NOMO-1 treated with DMSO at 0.1 percent for 48 hours (cell line): ENCODE measurements at regions not wholly inside any gene's neighbourhood (a gene's known extent, or its start where the extent isn't known, plus 50 kb on each side); places are given as distances from the start of the nearest gene placed in this dataset.

Experiments used
- DNase-seq: peaks from one replicate; lab custom pipeline; 2025; ENCODE audit not compliant: unreplicated experiment; lab: John Stamatoyannopoulos, UW

GRCh38 chr20:53838311-53838868 lies 232.0 kb downstream of the BCAS1 start:
- no peak for DNase-seq

DNA sequence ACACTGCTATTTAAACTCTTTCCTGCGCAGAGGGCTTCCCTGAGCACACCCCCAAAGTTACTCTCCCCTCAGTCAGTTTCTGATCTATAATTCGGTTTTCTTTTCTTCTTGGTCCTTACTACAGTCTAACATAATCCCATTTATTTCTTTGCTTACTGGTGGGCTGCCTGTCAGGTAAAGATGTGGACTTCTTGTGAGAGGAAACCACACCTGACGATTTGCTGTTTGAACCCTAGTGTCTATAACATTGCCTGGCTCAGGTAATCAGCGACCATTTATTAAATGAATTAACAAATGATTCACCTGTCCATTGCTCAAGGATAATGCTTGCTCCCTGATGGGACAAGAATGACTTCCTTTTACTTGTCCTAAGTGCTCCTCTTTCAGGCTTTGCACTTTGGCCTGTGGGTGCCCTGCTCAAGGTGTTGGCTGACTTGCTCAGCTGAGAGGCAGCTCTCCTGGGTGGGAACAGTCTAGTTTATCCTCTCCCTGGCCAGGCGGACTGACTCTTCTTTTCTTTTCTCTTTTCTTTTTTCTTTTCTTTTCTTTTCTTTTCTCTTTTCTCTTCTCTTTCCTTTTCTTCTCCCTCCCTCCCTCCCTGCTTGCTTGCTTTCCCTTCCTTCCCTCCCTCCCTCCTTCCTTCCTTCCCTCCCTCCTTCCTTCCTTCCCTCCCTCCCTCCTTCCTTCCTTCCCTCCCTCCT lies 233.1 kb downstream of the BCAS1 start:
- DNase-seq, result no peak

- DNase-seq, result no peak
These were observed 235.6 kb downstream of the BCAS1 start for GRCh38 chr20:53834749-53835148.

- DNase-seq, result peak; percentile 24
These were observed 236.3 kb downstream of the BCAS1 start for GRCh38 chr20:53834062-53834442.

DNA sequence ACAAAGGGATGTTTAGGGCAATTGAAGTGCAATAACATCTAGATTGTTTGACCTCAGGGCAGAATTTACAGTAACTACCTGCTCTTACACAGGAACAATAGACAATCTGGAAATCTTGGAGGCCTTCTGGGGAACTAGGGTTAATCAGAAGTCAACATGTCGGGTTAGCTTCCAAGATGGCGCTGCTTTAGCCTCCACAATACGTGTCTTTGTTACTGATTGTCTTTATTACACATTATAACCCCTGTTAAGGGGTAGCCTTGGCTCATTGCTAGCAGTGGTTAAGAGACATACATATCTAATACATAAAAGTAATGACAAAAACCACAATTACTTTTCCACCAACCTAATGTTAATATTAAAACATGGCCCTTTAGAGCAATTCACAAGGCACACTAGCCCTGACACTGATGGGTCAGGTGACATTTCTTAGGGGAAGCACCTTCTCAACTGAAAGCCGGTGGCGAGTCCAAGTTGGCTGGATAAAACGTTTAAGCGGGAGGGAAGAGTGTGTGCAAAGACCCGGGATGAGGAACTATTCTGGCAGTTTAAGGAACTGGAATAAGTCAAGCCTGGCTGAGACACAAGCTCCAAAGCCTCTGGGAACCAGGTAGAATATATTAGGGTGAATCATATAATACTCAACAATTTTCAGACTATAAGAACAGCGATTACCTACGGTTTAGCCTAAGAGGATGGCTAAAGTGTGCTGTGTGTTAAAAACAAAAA lies 236.9 kb downstream of the BCAS1 start:
- peak; percentile 15 for DNase-seq

DNA sequence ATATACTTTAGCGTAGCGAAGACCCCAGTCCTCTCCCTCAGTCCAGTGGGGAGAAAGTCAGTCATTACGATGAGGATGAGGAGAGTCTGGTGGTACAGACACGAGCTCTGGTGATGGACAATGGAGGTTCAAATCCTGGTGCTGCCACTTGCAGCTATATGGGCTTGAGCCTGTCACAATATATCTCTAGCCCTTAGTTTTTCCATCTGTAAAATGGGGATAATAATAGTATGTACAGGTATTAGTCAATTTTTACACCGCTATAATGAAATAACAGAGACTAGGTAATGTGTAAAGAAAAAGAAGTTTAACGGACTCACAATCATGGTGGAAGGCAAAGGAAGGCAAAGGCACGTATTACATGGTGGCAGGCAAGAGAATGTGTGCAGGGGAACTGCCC lies 237.9 kb downstream of the BCAS1 start:
- no peak for DNase-seq

DNA sequence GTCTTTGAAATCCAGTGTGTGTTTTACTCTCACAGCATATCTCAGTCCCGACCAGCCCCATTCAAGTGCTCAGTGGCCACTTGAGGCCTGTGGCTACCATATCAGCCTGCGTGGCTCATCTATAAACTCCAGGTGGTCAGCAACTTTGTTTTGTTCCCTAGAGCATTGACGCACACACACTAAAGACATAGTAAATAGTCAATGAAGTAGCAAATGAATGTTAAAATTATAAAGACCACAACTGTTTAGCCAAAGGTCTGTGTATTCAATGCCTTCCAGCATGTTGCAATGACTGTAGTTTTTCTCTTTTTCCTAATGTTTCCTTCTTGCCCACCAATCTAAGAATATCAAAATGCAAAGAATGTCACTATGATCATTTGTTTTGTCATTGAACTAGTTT lies 238.2 kb upstream of the ZNF217 start:
- no peak for DNase-seq

GRCh38 chr20:53831228-53831627 lies 237.6 kb upstream of the ZNF217 start:
- DNase-seq, result no peak

DNA sequence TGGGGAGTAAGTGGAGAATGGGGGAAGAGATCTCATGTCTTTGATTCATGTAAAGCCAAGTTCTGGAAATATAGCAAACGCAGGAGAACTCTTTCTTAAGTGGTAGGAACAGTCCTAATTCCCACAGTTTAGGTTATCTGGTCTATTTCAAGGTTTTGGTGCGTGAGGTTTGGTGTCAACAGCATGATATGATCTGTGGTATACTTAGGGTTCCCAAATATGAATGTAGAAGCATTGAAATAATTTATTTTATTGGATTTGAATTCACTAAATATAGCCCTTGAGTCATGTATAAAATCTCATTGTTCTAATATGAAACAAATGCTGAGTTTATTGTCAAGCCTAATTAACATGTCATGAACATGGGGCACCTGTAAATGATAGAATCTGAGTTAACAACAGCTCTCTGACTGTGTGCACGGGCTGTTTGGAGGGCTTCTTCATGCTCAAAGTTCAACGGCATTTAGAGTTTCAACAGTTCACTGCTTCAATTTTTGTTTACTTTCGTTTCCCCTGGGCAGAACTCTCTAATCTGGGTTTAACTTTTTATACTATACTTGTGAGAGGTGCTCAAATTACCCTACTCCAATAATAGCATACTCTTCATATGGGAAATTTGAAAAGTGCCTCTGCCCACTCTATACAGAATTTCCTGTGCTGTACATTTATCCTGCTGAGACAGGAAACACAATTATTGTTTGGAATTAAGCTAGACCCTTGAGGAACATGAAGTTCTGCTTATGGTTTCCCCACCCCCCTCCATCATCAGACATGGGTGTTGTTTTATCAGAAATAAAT lies 236.3 kb upstream of the ZNF217 start:
- peak; percentile 73 for DNase-seq

GRCh38 chr20:53829255-53829723 lies 235.7 kb upstream of the ZNF217 start:
- DNase-seq, result no peak

DNA sequence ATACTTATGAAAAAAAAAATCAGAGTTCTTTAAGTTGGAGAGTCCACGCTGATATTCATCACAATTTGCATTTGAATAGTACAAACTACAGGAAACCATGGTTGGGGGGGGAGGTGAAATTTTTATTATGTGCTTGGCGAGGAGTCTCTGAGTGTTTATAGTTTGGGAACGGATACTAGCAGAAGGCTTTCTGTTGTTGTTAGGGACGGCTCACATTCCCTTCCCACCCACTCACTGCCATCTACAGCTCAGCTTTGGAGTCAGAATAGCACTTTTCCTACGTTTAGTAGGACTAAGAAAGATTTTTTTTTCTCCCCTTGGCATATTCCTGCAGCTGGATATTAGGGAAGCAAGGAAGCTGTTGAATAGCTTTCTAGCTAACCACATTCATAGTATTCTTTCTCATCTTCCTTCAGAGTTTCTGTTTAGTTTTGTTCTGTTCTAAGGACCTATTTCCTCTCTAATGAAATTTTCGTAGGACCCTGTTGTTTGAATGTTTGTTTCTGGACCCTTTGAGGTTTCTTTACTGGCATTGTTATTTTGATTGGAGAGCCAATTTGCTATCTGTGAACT lies 235.1 kb upstream of the ZNF217 start:
- DNase-seq, result no peak

DNA sequence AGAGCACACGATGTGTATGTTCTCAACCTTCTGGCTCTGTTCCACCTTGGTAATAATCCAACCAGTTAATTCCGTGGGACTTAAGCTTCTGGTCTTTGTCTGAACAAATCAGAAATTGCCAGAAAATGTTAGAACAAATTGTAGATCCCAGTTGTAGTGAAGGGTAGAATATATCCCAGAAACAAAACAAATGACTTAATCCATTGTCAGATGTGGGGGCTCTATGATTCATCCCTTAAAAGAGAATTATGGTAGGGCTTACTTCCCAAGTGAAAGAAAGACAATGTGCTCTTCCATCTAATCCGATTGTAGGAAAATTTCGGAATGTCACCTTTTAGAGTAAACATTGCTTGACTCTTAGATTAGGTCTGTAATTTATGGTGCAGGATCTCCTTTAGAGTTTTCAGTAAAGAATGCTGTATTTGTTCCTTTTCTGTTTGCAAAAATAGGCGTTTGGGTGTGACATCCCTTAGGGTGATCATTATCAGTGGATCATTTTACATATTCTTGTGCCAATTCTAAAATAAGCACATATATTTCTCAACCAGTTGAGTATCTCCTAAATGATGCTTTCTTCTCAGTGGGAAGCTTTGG lies 234.5 kb upstream of the ZNF217 start:
- no peak for DNase-seq

DNA sequence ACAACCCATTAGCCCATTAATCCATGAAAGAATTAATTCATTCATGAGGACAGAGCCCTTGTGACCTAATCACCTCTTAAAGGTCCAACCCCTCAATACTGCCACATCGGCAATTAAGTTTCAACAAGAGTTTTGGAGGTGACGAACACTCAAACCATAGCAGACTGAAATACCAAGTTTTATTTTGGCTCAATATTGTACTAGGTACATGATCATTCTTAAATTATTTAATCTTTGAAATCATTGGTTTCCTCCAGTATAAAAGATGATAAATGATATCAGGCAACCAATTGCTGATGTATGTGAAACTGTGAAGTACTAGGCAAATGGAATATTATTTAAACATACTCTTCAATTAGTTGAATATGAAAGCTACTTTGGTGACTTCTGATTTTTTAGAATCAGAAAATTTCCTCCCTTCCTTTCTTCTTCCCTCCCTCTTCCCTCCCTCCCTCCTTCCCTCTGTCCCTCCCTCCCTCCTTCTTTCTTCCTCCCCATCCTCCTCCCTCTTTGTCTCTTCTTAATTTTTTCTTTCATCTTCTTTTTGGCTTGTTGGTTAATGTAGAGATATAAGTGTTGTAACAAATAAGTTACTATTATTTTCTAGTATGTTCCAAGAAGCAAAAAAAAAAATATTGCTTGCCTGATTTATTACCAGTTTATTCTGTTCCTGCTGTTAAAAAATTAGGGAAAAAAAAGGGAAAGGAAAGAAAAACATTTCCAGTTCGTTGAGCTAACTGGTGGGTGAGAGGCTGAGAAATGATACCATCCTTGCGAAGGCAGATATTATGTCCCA lies 233.9 kb upstream of the ZNF217 start:
- no peak for DNase-seq

- peak; percentile 59 for DNase-seq
These were observed 233.1 kb upstream of the ZNF217 start for GRCh38 chr20:53826597-53827291.

DNA sequence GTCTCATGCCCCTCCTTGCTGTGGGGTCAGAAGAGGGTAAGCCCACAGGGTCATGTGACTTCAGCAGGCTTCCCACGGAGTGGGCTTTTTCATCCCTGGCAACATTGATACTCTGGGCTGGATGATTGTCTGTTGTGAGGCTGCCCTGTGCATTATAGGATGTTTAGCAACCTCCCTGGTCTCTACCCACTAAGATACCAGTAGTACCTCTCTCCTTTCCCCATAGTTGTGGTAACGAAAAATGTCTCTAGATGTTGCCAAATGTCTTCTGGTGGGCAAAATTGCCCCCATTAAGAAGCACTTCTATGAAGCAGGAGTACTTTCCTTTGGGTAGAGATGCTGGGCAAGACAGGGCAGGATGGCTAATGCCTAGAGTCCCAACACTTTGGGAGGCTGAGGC lies 232.5 kb upstream of the ZNF217 start:
- DNase-seq, result no peak

DNA sequence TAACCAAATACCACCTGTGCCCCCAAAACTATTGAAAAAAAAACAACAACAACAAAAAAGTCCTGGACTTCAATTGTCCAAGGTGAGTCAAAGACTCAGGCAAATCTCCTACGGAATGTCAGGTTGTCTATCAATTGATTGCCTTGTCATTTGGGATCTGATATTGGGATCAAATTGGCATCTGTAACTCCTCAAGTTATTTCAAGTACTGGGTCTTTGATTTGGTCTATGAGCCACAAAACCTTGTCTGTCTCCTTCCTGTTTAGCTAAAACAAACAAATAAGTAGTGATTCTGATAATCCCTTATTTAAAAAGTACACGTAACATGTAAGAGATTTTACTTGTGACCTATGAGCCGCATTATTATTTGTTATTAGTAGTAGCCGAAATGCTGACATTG lies 231.6 kb upstream of the ZNF217 start:
- no peak for DNase-seq

- DNase-seq, result no peak
These were observed 231.1 kb upstream of the ZNF217 start for GRCh38 chr20:53824779-53825178.

DNA sequence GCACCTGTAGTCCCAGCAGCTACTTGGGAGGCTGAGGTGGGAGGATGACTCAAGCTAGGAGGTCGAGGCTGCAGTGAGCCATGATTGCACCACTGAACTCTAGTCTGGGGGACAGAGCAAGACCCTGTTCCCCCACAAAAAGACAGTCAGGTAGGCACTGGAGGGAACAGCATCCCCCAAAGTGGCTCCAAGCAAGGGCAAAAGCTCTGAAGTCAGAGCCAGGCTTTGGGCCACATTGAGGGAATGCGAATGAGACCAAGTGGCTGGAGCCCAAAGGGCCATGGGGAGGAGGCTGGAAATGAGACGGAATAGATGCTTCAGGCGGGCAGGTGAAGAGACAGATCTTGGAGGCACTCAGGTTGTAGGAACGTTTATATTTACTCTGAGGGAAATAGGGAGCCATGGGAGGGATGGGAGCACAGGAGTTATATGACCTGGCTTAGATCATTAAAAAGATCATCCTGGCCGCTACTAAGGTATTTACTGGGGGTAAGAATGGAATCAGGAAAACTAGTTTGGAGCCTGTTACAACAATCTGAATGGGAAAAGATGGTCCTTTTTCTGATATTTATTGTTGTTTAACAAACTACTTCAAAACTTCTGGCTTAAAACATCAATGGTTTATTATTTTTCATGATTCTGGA lies 229.6 kb upstream of the ZNF217 start:
- no peak for DNase-seq

DNA sequence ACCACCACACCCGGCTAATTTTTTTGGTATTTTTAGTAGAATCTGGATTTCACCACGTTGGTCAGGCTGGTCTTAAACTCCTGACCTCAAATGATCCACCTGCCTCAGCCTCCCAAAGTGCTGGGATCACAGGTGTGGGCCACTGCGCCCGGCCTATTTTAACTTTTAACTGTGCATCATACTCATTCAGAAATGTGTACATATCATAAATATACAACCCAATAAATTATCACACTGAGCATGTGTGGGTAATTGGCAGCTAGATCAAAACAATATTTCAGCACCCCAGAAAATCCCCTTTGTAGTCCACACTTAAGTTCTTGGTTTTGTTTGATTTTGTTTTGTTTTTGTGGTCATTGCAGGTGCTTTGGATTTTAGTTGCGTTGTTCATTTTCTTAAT lies 228.9 kb upstream of the ZNF217 start:
- DNase-seq, result no peak
